ENCODE measurements at regions not wholly inside any gene's neighbourhood (a gene's known extent, or its start where the extent isn't known, plus 50 kb on each side); places are given as distances from the start of the nearest gene placed in this dataset.

- WGBS, 2 donors = 89 to 91% methylated on average over 7 of the region's 7 CpGs
- no peaks in the 10 kb centered on the region for H3K27me3 ChIP-seq
- TF ChIP-seq POLR2A (IDR thresholded peaks at IDR 0.05) (no peak), CTCF (IDR thresholded peaks at IDR 0.05) (no peak)
Measured at GRCh38 chr11:120021391-120021953, 116.4 kb downstream of the TRIM29 start.

GRCh38 chr11:120020981-120021380 is 116.9 kb downstream of the TRIM29 start:
- intact Hi-C loops (cut with DNase I) = no loop called here
- WGBS, 2 donors = 63 to 84% methylated on average over 2 of the region's 2 CpGs
- Histone ChIP-seq H3K27me3 (no peaks in the 10 kb centered on the region), H3K36me3 (no peaks in the 10 kb centered on the region), H3K4me1 (no peaks in the 10 kb centered on the region), H3K9me3 (no peaks in the 10 kb centered on the region), H3K4me3 (replicated peaks in 1 of 3) (no peak overlapping the region), H3K27ac (no peak overlapping the region)
- DNase-seq = no peak
- no peak for TF ChIP-seq POLR2A (IDR thresholded peaks at IDR 0.05)
- no peak for TF ChIP-seq CTCF (IDR thresholded peaks at IDR 0.05)

More at GRCh38 chr11:120021391-120021953, 116.4 kb downstream of the TRIM29 start:
- no peaks in the 10 kb centered on the region for H3K36me3 ChIP-seq
- H3K4me1 ChIP-seq = no peaks in the 10 kb centered on the region
- intact Hi-C loops (cut with DNase I) = no loop called here
- no peak overlapping the region for H3K27ac ChIP-seq
- DNase-seq = no peak
- no peak overlapping the region for H3K4me3 ChIP-seq (replicated peaks in 1 of 3)
- H3K9me3 ChIP-seq = no peaks in the 10 kb centered on the region

GRCh38 chr11:120020486-120020885 is 117.4 kb downstream of the TRIM29 start:
- no peak for DNase-seq
- Histone ChIP-seq H3K36me3 (no peaks in the 10 kb centered on the region), H3K27ac (no peak overlapping the region), H3K9me3 (no peaks in the 10 kb centered on the region), H3K4me1 (no peaks in the 10 kb centered on the region), H3K27me3 (no peaks in the 10 kb centered on the region), H3K4me3 (replicated peaks in 1 of 3) (no peak overlapping the region)
- intact Hi-C loops (cut with DNase I) = no loop called here
- TF ChIP-seq POLR2A (IDR thresholded peaks at IDR 0.05) (no peak), CTCF (IDR thresholded peaks at IDR 0.05) (no peak)
- 90% methylated on average over 4 of the region's 4 CpGs for WGBS, 2 donors

GRCh38 chr11:120019191-120019590 is 118.7 kb downstream of the TRIM29 start:
- Histone ChIP-seq H3K27ac (no peak overlapping the region), H3K36me3 (no peaks in the 10 kb centered on the region), H3K9me3 (no peaks in the 10 kb centered on the region), H3K4me3 (replicated peaks in 1 of 3) (no peak overlapping the region), H3K4me1 (no peaks in the 10 kb centered on the region), H3K27me3 (no peaks in the 10 kb centered on the region)
- no peak for DNase-seq
- no peak for TF ChIP-seq POLR2A (IDR thresholded peaks at IDR 0.05)
- TF ChIP-seq CTCF (IDR thresholded peaks at IDR 0.05) = no peak
- intact Hi-C loops (cut with DNase I) = loop anchor here (10.0 kb wide), 1 partner anchor 354 kb away; no protein-coding TSS in a partner anchor
- 82 to 85% methylated on average over 4 to 5 of the region's 5 CpGs for WGBS, 2 donors

GRCh38 chr11:120017582-120018150 is 120.2 kb downstream of the TRIM29 start:
- no peaks in the 10 kb centered on the region for H3K9me3 ChIP-seq
- DNase-seq = no peak
- no peaks in the 10 kb centered on the region for H3K4me1 ChIP-seq
- no peak overlapping the region for H3K4me3 ChIP-seq (replicated peaks in 1 of 3)
- no peak for TF ChIP-seq POLR2A (IDR thresholded peaks at IDR 0.05)
- TF ChIP-seq CTCF (IDR thresholded peaks at IDR 0.05) = no peak
- H3K27ac ChIP-seq = no peak overlapping the region
- intact Hi-C loops (cut with DNase I) = loop anchor here (10.0 kb wide), 1 partner anchor 353 kb away; no protein-coding TSS in a partner anchor
- 27 to 33% methylated on average over 9 of the region's 9 CpGs for WGBS, 2 donors
- no peaks in the 10 kb centered on the region for H3K27me3 ChIP-seq
- no peaks in the 10 kb centered on the region for H3K36me3 ChIP-seq
